ENCODE measurements at regions not wholly inside any gene's neighbourhood (a gene's known extent, or its start where the extent isn't known, plus 50 kb on each side); places are given as distances from the start of the nearest gene placed in this dataset.
"Not testable (repeated sequence)": the region's sequence is repeated elsewhere in the genome, so short reads cannot be mapped to it uniquely, and the experiment has no call there.

DNA sequence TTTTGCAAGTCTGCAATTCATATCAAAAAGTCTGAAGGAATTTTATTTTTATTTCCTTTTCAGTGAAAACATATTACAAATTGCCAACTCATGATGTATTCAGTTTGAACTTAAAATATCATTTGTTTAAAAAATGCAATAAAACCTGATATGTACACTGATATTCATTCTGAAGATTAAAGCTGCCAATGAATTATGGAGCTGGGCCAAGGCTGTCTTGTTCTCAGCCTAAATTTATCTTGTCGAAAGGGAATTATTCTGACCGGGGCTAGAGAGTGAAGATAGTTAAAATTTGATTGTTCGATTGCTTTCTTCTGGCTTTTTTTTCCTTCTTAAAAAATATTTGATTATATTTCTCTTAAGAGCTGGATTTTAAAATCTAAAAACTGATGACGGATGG is 54.0 kb upstream of the RBFOX1 start:
- intact Hi-C loops (cut with micrococcal nuclease) = no loop called here

DNA sequence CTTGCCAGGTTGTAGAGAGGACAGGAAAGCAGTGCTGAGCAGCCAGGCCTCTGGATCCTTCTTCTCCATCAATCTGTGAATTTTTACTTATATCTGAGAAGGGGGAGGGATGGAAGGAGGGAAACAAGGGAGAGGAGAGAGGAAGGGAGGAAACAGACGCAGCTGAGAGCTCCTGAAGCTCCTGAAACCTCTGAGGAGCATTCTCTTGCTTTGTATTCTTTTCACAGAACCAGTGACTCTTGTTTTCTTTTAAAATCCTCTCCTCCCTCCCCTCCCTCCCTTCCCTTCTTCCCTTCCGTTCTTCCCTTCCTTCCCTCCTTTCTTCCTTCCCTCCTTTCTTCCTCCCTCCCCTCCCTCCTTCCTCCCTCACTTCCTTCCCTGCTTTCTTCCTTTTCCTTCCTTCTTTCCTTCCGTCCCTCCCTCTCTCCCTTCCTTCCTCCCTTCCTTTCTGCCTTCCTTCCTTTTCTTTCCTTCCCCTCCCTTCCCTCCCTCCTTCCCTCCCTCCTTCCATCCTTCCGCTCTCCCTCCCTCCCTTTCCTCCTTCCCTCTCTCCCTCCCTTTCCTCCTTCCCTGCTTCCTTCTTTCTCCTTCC is 60.0 kb upstream of the RBFOX1 start:
- intact Hi-C loops (cut with micrococcal nuclease) = loop anchor here (1.0 kb wide), 1 partner anchor 16 kb away; no protein-coding TSS in a partner anchor

DNA sequence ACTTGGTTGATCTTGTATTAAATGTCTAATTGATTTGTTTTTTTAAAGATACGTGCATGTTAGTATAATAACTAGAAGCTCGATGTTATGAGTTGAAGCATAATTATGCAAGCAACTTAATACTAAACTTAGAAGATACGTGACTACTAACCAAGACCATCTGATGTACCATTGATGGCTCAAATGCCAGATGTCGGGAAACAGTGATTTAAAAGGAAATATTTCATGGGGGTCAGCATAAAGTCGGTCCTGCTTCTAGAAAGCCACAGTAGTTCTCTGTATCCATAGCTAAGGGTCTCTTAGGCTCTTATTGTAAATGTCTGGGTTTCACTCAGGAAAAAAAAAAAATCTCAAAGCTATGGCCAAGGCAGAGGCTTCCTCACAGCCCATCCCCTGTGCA is 61.2 kb upstream of the RBFOX1 start:
- intact Hi-C loops (cut with micrococcal nuclease) = no loop called here

DNA sequence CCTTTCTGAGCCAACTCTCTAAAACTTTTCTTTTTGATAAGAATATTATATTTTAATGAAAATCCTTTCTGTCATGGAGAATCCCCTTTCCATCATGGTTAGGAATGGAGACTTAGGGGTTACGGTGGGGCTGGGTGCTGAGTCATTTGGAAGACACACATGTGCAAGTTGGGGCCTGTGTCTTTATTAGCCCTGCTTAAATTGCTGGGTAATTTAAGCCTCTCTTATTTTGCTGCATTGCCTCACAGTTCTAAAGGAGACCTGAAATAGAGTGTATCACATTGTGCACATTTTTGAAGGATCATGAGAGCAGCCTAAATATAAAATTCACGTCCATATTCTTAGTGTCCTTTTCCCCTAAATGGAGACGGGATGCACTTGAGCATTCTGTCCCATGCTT is 61.8 kb upstream of the RBFOX1 start:
- intact Hi-C loops (cut with micrococcal nuclease) = no loop called here

DNA sequence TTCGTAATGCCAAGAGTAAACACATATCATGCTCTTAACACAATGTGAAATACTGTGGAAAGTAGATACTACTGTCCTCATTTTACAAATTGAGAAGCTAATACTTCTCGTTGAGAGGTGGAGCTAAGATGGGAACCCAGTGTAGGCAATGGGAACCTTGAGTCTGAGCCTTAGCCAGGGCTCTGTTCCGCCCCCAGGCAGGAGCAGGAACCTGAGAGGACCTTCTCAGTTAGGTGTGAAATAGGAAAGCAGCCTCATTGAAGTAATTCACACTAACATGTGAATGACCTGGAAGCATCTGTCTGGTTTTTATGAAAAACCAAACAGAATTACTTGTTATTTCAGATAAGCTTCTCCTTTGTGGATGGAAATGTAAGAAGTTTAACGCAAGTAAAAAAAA is 62.6 kb upstream of the RBFOX1 start:
- intact Hi-C loops (cut with micrococcal nuclease) = no loop called here

DNA sequence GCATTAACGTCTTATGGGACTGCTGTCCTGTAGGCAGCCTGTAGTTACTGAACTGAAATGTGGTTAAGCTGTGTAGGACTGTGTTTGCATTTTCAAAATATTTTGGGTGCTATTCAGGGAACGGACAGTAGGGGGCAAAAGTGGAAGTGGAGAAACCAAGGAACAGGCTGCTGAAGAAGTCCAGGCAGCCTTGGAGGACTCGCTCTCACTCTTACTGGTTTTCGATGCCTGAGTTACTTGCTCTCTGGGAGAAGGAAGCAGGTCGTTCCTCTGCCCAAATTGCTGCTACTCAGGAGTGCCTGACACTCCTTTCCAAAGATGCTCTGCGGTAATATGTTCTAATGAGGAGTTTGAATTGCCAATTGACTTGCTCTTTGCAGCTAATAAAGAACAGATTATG is 64.5 kb upstream of the RBFOX1 start:
- intact Hi-C loops (cut with micrococcal nuclease) = no loop called here

DNA sequence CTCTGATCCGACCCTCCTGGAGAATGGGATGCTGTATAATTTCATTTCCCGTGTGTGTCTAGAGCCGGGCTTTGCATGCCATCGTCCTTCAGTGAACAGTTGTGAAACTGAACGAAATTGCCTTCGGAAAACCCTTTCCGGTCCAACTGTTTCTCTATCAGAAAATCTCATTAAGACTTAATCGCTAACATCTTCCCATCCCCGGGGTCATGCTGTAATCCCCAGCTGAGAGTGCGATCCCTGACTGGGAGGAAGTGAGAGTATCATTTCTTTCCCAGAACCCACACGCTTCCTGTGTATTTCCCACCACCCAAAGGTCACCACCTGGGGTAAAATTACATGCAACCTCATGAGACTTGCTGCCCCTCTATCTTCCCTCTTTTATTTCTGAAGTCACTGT is 75.6 kb upstream of the RBFOX1 start:
- intact Hi-C loops (cut with micrococcal nuclease) = no loop called here

DNA sequence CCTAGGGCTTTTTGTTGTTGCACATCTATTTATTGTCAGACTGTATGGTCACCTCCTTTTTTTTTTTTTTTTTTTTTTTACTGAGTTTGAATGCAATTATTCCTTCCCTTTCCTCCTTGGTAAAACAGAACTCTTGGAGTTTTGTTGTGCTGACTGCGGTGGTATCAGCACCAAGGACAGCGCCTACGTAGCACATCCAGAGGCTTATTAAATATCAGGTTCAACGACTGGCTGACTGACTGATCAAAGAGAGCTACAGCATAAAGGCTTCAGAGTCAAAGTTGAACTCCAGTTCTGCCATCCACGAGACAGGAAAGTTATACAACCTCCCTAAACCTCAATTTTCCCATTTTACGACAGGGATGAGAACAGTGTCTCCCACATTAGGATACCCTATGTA is 86.1 kb upstream of the RBFOX1 start:
- intact Hi-C loops (cut with micrococcal nuclease) = no loop called here

DNA sequence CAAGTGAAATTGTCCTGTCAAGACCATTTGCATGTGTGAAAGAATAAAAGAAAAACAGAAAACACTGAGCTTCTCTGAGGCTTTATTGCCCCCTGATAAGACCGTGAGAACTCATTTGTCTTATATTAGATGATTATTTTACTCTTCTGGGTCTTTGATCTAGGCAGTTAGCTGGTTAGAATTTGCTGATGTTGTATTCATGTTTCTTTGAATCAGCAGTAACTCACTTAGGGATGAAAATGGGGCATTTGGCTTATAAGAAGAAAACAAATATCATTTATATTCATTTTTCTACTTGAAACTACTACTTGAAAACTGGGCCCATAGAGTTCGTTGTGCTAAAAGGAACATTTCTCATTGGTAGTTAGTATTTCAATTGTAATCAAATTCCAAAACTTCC is 93.1 kb upstream of the RBFOX1 start:
- intact Hi-C loops (cut with micrococcal nuclease) = no loop called here

DNA sequence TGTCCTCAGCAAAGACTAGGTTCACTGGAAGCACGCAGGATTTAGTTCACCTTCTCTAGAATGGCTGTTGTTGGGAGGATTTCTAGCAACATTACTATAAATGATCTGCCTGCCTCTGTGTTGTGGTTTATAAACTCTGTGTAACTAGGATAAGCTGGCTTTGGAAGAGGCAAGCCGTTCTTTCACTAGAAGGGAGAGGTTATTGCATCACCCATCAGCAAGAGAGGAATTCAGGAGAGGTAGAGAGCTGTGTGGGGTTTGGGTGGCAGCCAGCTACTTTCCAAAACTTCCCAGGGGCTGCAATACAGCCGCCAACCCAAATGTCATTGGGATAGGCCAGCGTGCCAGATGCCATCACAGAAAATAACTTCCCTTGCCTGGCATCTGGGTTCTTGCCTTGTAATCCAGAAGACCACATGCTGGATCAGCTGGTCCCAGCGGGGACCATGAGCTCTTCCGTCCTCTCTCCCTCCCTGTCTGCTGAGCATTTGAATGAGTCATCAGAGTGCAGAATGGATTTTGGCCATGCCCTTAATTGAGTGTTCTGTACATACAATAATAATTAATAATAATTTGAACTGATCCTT is 95.7 kb upstream of the RBFOX1 start:
- intact Hi-C loops (cut with micrococcal nuclease) = no loop called here

DNA sequence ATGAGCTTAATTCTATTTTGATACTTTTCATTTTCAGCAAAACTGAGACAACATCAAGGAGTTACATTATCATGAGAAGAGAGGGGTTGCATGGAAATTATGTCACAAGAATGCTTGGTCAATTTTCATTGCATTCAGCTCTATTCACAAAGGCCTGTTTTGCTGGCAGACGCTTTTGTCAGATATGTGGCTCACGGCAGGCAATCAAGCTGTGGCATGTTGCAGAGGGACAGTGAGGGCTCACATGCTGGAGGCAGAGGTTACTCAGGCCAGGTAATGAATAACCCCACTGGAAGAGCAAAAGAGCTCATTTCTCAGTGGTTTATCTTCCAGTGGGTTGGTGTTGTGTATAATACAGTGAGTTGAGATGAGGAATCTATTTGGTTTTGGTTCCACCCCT is 98.7 kb upstream of the RBFOX1 start:
- intact Hi-C loops (cut with micrococcal nuclease) = no loop called here

DNA sequence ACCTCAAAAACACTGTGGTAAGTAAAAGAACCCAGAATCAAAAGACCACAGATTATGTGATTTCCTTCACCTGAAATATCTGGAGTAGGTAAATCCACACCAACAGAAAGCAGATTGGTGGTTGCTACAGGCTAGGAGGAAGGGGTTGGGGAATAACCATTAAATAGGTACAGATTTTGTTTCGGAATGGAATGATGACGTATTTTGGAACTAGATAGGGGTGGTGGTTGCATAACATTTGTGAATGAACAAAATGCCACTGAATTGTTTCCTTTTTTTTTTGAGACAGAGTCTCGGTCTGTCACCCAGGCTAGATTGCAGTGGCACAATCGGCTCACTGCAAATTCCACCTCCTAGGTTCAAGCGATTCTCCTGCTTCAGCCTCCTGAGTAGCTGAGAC is 100.9 kb upstream of the RBFOX1 start:
- intact Hi-C loops (cut with micrococcal nuclease) = no loop called here

DNA sequence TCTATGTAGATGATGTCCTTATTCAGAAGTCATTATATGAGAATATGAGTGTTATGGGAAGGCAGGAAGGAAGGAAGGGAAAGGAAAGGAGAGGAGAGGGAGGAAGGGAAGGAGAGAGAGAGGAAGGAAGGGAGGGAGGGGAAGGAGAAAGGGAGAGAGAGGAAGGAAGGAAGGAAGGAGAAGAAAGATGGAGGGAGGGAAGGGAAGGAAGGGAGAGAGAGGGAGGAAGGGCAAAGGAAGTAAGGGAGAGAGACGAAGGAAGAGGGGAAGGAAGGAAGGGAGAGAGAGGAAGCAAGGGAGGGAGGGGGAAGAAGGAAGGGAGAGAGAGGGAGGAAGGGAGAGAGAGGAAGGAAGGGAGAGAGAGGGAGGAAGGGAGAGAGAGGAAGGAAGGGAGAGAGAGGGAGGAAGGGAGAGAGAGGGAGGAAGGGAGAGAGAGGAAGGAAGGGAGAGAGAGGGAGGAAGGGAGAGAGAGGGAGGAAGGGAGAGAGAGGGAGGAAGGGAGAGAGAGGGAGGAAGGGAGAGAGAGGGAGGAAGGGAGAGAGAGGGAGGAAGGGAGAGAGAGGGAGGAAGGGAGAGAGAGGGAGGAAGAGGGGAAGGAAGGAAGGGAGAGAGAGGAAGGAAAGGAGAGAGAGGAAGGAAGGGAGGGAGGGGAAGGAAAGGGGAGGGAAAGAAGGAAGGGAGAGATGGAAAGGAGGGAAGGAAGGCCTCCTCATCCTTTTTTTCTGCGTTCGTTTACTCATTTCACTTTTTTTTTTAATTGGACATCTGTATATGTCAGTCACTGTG is 103.0 kb upstream of the RBFOX1 start:
- intact Hi-C loops (cut with micrococcal nuclease) = not testable (repeated sequence)

DNA sequence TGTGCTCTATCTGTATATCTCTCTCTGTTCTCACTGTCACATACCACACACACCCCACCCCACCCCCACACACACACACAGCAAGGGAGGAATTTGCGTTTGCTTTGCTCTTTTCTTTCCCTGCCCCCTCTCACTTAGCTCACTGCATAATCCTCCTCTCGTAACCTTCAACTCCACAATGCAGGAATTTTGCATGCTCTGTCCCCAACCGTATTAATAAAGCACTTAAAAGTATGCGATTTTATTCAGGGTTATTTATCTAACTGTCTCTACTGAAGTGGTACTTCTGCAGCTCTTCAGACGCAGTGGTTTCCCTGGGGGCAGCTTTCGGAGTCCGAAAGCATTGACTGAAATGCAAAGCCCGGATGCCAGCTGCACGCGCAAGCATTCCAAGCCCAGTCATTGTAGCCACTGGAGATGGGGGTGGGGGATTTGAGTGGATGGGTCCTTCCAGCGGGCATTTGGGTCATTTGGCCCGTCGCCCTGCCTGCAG is 105.4 kb upstream of the RBFOX1 start:
- intact Hi-C loops (cut with micrococcal nuclease) = no loop called here

DNA sequence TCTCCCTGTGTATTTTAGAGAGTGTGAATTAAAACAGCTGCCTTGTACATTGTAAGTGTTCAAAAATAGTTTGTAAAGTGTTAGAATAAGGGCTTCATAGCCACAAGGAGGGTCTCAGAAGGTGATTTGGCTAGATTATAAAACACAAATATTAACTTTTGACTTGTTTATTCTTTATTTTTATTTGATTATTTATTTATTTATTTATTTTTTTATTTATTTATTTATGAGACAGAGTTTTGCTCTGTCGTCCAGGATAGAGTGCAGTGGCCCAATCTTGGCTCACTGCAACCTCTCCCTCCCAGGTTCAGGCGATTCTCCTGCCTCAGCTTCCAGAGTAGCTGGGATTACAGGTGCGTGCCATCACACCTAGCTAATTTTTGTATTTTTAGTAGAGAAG is 111.5 kb upstream of the RBFOX1 start:
- intact Hi-C loops (cut with micrococcal nuclease) = no loop called here

DNA sequence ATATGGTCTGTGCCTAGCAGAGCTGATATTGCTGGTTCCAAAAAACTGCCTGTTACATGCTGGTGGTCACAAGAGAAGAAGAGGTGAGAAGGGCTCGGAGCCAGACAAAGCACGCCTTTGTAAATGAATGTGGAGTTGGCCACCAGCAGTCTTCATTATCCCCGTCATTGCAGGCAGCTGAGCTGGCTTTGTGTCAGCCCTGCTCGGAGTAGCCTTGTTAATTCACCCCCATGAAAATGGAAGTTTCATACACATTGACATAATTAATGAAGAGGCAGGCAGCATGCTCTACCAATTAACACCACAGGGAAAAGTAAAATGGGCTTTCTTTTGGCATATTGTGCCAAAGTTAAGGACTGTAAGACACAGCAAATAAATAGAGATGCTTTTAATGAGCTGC is 113.7 kb upstream of the RBFOX1 start:
- intact Hi-C loops (cut with micrococcal nuclease) = no loop called here

DNA sequence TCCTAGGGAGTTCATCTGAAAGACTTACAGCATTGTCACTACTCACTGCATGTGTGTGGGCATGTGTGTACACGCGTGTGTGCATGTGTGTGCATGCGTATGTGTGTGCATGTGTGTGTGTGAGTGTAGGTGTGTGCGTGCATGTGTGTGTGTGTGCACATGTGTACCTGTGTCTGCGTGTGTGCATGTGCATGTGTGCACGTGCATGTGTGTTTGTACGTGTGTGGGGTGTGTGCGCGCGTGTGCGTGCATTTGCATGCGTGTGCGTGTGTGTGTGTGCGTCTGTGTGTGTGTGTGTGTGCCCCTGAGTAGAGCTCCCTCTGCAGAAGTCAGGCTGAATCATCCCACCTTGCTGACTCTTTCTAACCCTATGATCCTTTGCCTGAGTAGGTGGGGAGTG is 114.8 kb upstream of the RBFOX1 start:
- intact Hi-C loops (cut with micrococcal nuclease) = no loop called here

DNA sequence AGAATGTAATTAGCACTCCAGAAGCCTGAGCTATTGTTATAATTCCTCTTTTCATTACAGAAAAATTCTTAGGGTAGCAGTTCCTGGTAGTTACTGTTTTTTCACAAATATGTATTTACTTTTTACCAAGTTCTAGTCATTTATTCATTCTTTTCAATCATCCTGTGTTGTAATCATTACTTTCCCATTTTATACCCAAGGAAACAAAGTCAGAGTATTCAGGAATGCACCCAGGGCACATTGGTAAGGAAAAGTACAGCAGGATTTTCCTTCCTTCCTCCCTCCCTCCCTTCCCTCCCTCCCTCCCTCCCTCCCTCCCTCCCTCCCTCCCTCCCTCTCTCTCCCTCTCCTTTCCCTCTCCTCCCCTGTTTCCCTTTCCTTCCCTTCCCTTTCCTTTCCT is 115.9 kb upstream of the RBFOX1 start:
- intact Hi-C loops (cut with micrococcal nuclease) = no loop called here

DNA sequence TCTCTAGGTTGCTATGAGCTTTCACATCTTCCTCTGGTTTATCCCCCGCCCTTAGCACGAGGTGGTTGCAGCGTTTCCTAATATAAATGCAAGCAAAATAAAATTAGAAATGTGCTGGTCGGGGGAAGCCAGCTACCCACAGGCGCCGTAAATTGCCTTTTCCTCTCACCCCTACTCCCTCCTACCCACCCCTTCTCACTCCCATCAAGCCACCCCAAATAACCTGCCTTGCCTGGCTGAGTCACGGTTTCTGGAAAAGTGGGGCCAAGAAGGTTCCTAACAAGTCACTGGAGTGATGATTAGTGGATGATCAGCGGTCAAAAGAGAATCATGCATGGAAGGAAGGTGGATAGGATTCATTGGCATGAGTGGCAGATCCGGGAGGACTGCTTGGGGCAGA is 120.9 kb upstream of the RBFOX1 start:
- intact Hi-C loops (cut with micrococcal nuclease) = no loop called here

DNA sequence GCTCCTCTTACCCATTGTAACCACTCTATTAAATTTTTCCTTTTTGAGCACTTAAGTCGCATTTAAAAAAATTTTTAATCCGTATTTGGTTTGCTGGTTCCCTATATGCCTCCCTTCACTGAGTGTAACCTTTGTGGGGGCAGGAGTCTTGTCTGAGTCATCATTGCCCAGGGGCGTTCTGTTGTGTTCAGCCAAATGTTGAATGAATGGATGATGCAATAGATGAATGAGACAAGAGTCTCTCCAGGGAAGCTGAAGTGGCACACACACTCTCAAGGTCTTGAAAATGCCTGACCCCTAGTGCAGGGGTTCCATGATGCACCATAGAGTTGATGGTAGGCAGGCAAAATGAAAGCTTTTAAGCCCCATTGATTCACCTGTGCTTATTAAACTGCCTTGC is 123.0 kb upstream of the RBFOX1 start:
- intact Hi-C loops (cut with micrococcal nuclease) = no loop called here

DNA sequence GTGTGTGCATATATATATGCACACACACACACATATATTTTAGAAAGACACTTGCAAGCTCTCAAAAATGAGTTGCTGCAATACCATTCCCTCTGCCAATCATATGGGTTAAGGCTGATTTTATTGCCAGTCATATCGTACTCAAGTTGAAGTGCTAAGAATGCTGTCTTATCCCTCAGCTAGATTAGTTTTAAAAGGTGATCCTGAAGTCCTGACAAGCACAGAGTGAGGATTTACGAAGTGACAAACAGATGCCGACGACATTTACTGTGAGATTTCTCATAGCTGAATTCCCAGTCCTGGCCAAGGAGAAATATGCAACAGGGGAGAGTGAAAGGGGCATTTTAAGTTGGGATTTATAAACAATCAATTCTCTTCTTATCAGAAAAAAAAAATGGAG is 126.2 kb upstream of the RBFOX1 start:
- intact Hi-C loops (cut with micrococcal nuclease) = no loop called here

DNA sequence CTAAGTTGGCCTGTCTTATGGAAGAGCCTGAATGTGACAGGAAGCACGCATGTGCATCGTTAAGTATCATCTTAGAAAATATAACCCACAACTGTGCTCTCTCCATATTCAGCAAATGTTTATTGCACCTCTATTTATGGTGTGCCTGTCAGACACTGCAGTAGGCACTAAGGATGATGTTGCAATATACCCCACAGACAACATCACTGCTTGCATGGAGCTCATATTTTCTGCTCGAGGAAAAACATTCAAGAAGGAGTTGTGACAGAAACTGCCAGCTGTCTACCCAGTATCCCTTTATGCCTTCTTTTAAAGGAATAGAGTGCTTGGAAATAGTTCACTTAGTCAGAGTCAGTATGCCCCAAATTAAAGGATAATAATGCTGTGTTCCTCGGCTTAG is 132.3 kb upstream of the RBFOX1 start:
- intact Hi-C loops (cut with micrococcal nuclease) = no loop called here

DNA sequence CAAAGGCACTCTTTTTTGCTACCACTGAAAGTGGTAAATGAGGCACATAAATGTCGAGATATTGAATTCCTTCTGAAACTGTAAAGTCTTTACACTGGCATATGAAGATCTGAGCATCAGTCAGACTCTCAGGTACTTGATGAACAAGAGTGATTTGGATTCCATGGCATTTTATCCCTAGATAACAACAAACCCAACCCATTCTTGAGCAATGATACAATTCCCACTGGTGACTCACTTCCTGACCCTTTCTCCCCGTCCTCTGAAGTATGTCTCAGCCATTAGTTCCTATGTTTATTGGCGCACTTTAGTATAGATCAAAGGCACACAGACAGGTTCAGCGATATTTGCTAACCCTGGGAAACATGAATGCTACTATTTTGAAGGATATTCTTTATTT is 147.0 kb upstream of the RBFOX1 start:
- intact Hi-C loops (cut with micrococcal nuclease) = no loop called here

Data from T-helper 1 cell treated with Interleukin-12 subunit alpha and Interleukin-12 subunit beta and Interleukin-4 antibody, amounts not matched to agents 30 ng/mL and 1 ng/mL, for 36 hours (primary cell).